Nephron (organoid): ENCODE measurements at regions not wholly inside any gene's neighbourhood (a gene's known extent, or its start where the extent isn't known, plus 50 kb on each side); places are given as distances from the start of the nearest gene placed in this dataset.
A peak's percentile ranks its signal among the peaks of the same experiment; 100 is the strongest.

Experiments used
- H3K27ac Mint-ChIP-seq, 3 experiments: 2 replicates each; pipeline ENCODE4 v1.8.0; 2020; ENCODE audit warnings: mixed read lengths in 3 of 3, mild to moderate bottlenecking in 2 of 3, moderate library complexity in 1 of 3
- H3K27me3 Mint-ChIP-seq: 2 replicates; pipeline ENCODE4 v1.8.0; 2021; ENCODE audit warnings: low read depth, mild to moderate bottlenecking, moderate library complexity, mixed read lengths
- H3K36me3 Mint-ChIP-seq: 2 replicates; pipeline ENCODE4 v1.8.0; 2020; ENCODE audit warnings: low read depth, mixed read lengths
- H3K4me1 Mint-ChIP-seq: 2 replicates; pipeline ENCODE4 v1.8.0; 2020; ENCODE audit warnings: mixed read lengths
- H3K4me3 Mint-ChIP-seq, 3 experiments: 2 replicates each; pipeline ENCODE4 v1.8.0; 2020; ENCODE audit warnings: mild to moderate bottlenecking in 3 of 3, mixed read lengths in 3 of 3, moderate library complexity in 2 of 3
- H3K9me3 Mint-ChIP-seq: 2 replicates; pipeline ENCODE4 v1.8.0; 2020; ENCODE audit warnings: mixed read lengths
- TF ChIP-seq, protein P1 (sequence below), 3 experiments: fragments of 200-600 bp; sonication (generic); IDR thresholded peaks; one replicate each; pipeline ENCODE4 v1.5.0; 2021; ENCODE audit warnings: antibody characterized with exemption in 3 of 3; ENCODE audit not compliant: unreplicated experiment in 3 of 3

DNA sequence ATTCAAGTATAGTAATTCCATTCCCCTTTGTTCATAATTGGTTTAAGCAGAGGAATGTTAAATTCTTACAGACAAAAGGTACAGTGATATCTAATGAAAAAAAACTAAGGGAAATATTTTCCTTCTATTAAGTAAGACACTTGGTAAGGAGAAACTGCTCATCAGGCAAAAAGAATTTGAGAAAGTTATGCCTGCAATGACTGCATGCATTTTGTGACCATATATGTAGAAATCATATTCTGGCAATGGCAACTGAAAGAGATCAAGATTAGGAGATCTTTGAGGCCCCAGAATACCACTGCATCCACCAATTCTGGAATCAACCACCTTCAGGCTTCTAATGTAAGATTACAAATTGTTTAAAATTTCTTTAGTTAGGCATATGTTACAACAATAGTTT is 364.8 kb downstream of the PCDH10 start:
- Mint-ChIP-seq H3K27me3 (no peaks in the 10 kb centered on the region), H3K27ac (no peak overlapping the region), H3K9me3 (peaks cover 10% of the 10 kb centered on the region), H3K4me3 (no peak overlapping the region), H3K36me3 (no peaks in the 10 kb centered on the region), H3K4me1 (no peaks in the 10 kb centered on the region)
- TF ChIP-seq, protein P1, sequence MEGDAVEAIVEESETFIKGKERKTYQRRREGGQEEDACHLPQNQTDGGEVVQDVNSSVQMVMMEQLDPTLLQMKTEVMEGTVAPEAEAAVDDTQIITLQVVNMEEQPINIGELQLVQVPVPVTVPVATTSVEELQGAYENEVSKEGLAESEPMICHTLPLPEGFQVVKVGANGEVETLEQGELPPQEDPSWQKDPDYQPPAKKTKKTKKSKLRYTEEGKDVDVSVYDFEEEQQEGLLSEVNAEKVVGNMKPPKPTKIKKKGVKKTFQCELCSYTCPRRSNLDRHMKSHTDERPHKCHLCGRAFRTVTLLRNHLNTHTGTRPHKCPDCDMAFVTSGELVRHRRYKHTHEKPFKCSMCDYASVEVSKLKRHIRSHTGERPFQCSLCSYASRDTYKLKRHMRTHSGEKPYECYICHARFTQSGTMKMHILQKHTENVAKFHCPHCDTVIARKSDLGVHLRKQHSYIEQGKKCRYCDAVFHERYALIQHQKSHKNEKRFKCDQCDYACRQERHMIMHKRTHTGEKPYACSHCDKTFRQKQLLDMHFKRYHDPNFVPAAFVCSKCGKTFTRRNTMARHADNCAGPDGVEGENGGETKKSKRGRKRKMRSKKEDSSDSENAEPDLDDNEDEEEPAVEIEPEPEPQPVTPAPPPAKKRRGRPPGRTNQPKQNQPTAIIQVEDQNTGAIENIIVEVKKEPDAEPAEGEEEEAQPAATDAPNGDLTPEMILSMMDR (IDR thresholded peaks at IDR 0.05; ENCODE audit: unreplicated experiment in 3 of 3), result no peak

- H3K27ac Mint-ChIP-seq, result no peak overlapping the region
- H3K36me3 Mint-ChIP-seq, result no peaks in the 10 kb centered on the region
- no peak overlapping the region for H3K4me3 Mint-ChIP-seq
- TF ChIP-seq, protein P1 (IDR thresholded peaks at IDR 0.05; ENCODE audit: unreplicated experiment in 3 of 3), result no peak
- no peaks in the 10 kb centered on the region for H3K27me3 Mint-ChIP-seq
- H3K4me1 Mint-ChIP-seq, result no peaks in the 10 kb centered on the region
- peaks cover 2% of the 10 kb centered on the region for H3K9me3 Mint-ChIP-seq
Measured at GRCh38 chr4:133498149-133498548, 349.1 kb downstream of the PCDH10 start.

DNA sequence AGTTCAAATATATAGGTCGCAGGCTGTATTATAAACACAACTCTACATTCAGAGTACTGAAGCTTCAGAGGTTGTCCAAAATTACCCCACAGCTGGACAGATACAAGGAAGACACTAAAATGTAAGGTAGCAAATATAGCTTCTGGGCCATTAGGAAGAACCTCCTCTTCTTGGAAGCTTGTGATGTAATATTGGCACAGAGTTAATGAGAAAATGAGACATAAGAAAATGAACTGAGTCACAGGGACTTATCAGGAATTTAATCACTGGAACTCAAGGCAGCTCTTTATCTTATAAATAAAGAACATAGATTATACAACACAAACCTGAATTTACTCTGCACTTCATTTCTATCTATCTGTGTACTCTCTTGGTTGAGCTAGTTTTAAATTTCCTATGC is 344.7 kb downstream of the PCDH10 start:
- Mint-ChIP-seq H3K4me1 (no peaks in the 10 kb centered on the region), H3K36me3 (no peaks in the 10 kb centered on the region), H3K9me3 (peaks cover 2% of the 10 kb centered on the region), H3K27ac (no peak overlapping the region), H3K27me3 (no peaks in the 10 kb centered on the region), H3K4me3 (no peak overlapping the region)
- TF ChIP-seq, protein P1 (IDR thresholded peaks at IDR 0.05; ENCODE audit: unreplicated experiment in 3 of 3), result no peak

DNA sequence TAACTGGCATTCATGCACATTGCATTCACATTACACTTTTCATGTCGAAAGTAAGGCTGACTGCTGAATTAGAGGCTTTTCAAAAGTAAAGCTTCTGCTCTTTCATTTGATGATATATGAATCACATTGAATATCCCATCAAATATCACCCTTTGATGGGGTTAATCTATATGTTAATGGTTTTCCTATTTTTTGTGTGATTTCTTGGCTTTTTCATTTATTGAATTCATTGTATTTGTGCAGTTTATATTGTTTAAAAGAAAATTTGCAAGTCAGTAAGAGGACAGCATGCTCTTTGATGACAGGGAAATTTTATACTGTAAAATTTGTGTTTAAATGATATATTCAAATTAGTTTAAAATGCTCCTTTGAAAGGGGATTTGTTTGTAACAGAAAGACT is 344.1 kb downstream of the PCDH10 start:
- Mint-ChIP-seq H3K36me3 (no peaks in the 10 kb centered on the region), H3K4me3 (no peak overlapping the region), H3K9me3 (peaks cover 2% of the 10 kb centered on the region), H3K27ac (no peak overlapping the region), H3K4me1 (no peaks in the 10 kb centered on the region), H3K27me3 (no peaks in the 10 kb centered on the region)
- TF ChIP-seq, protein P1 (IDR thresholded peaks at IDR 0.05; ENCODE audit: unreplicated experiment in 3 of 3), result no peak

- no peaks in the 10 kb centered on the region for H3K9me3 Mint-ChIP-seq
- H3K4me1 Mint-ChIP-seq, result no peaks in the 10 kb centered on the region
- H3K4me3 Mint-ChIP-seq, result no peak overlapping the region
- H3K27ac Mint-ChIP-seq, result no peak overlapping the region
- TF ChIP-seq, protein P1 (IDR thresholded peaks at IDR 0.05; ENCODE audit: unreplicated experiment in 3 of 3), result no peak
- H3K36me3 Mint-ChIP-seq, result no peaks in the 10 kb centered on the region
- H3K27me3 Mint-ChIP-seq, result no peaks in the 10 kb centered on the region
Measured at GRCh38 chr4:133484287-133484686, 335.2 kb downstream of the PCDH10 start.

GRCh38 chr4:133483600-133484246 is 334.6 kb downstream of the PCDH10 start:
- Mint-ChIP-seq H3K27me3 (no peaks in the 10 kb centered on the region), H3K27ac (no peak overlapping the region), H3K9me3 (no peaks in the 10 kb centered on the region), H3K4me3 (no peak overlapping the region), H3K4me1 (no peaks in the 10 kb centered on the region), H3K36me3 (no peaks in the 10 kb centered on the region)
- TF ChIP-seq, protein P1 (IDR thresholded peaks at IDR 0.05; ENCODE audit: unreplicated experiment in 3 of 3), result peak in 2 of 3 experiments; percentile 24 to 56
